ENCODE measurements at regions not wholly inside any gene's neighbourhood (a gene's known extent, or its start where the extent isn't known, plus 50 kb on each side); places are given as distances from the start of the nearest gene placed in this dataset.

DNA sequence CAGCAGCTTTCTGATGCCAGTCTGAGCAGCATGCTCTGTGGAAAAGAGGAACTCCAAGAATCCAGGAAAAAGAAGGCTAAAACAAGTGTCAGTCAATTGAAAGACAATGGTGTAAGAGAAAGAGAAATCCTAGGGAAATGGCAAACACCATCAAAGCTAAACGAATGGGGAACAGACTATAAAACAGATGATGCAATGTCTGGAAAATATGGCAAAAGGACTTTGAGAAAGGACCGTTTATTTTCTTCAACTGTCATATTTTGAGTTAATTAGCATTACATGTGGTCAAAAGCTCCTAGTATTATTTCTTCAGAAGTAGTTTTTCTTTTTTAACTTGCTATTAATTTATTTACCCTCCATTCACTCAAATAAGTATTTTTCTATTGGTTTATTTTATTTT is 465.2 kb downstream of the LRRC70 start:
- H3K4me3 ChIP-seq (IDR thresholded peaks at IDR 0.05; ENCODE audit: insufficient read depth, low read depth, low read length) = no peak overlapping the region
- H3K79me2 ChIP-seq (ENCODE audit: insufficient read depth, low read depth) = no peaks in the 10 kb centered on the region
- H3K27ac ChIP-seq = no peak overlapping the region
- no peak overlapping the region for H2AFZ ChIP-seq (ENCODE audit: low read depth)
- H3K27me3 ChIP-seq (ENCODE audit: insufficient read depth, low read depth) = no peaks in the 10 kb centered on the region
- H3K4me1 ChIP-seq (ENCODE audit: low read depth, poor library complexity, severe bottlenecking) = no peaks in the 10 kb centered on the region
- H3K36me3 ChIP-seq (ENCODE audit: insufficient read depth) = no peaks in the 10 kb centered on the region
- H3K4me2 ChIP-seq = no peak overlapping the region
- H3K9ac ChIP-seq = no peak overlapping the region
- TF ChIP-seq, protein P1, sequence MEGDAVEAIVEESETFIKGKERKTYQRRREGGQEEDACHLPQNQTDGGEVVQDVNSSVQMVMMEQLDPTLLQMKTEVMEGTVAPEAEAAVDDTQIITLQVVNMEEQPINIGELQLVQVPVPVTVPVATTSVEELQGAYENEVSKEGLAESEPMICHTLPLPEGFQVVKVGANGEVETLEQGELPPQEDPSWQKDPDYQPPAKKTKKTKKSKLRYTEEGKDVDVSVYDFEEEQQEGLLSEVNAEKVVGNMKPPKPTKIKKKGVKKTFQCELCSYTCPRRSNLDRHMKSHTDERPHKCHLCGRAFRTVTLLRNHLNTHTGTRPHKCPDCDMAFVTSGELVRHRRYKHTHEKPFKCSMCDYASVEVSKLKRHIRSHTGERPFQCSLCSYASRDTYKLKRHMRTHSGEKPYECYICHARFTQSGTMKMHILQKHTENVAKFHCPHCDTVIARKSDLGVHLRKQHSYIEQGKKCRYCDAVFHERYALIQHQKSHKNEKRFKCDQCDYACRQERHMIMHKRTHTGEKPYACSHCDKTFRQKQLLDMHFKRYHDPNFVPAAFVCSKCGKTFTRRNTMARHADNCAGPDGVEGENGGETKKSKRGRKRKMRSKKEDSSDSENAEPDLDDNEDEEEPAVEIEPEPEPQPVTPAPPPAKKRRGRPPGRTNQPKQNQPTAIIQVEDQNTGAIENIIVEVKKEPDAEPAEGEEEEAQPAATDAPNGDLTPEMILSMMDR (conservative IDR thresholded peaks at IDR 0.05; ENCODE audit: low read depth, low read length) = no peak
- no peaks in the 10 kb centered on the region for H4K20me1 ChIP-seq (ENCODE audit: insufficient read depth)

- H2AFZ ChIP-seq (ENCODE audit: low read depth) = no peak overlapping the region
- no peaks in the 10 kb centered on the region for H3K27me3 ChIP-seq (ENCODE audit: insufficient read depth, low read depth)
- H3K4me1 ChIP-seq (ENCODE audit: low read depth, poor library complexity, severe bottlenecking) = no peaks in the 10 kb centered on the region
- H4K20me1 ChIP-seq (ENCODE audit: insufficient read depth) = no peaks in the 10 kb centered on the region
- TF ChIP-seq, protein P1 (conservative IDR thresholded peaks at IDR 0.05; ENCODE audit: low read depth, low read length) = no peak
- H3K9ac ChIP-seq = no peak overlapping the region
- no peaks in the 10 kb centered on the region for H3K36me3 ChIP-seq (ENCODE audit: insufficient read depth)
- no peak overlapping the region for H3K4me3 ChIP-seq (IDR thresholded peaks at IDR 0.05; ENCODE audit: insufficient read depth, low read depth, low read length)
- no peak overlapping the region for H3K27ac ChIP-seq
- no peak overlapping the region for H3K4me2 ChIP-seq
- no peaks in the 10 kb centered on the region for H3K79me2 ChIP-seq (ENCODE audit: insufficient read depth, low read depth)
Observed at GRCh38 chr5:63032343-63032742, 453.7 kb downstream of the LRRC70 start.

DNA sequence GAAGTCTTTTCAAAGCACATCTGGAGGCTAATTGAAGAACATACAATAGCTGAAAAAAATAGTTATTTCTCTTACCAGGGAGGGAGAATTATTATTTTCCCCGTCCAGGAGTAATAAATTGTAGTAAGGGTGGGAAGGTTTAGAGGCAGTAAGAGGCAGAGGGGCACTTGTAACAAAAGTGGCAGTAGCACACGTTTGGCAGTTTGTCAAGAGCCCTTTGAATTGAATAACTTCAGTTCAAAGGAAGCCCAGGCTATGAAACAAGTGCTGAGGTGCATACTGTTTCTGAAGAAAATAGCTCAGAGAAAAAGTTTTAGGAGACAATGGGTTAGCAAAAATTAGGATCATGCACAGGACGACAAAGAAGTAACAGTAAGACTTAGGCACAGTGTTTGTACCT is 451.3 kb downstream of the LRRC70 start:
- peaks cover 12% of the 10 kb centered on the region for H3K4me1 ChIP-seq (ENCODE audit: low read depth, poor library complexity, severe bottlenecking)
- H3K79me2 ChIP-seq (ENCODE audit: insufficient read depth, low read depth) = no peaks in the 10 kb centered on the region
- no peak overlapping the region for H3K4me2 ChIP-seq
- H2AFZ ChIP-seq (ENCODE audit: low read depth) = no peak overlapping the region
- H4K20me1 ChIP-seq (ENCODE audit: insufficient read depth) = no peaks in the 10 kb centered on the region
- no peaks in the 10 kb centered on the region for H3K27me3 ChIP-seq (ENCODE audit: insufficient read depth, low read depth)
- H3K4me3 ChIP-seq (IDR thresholded peaks at IDR 0.05; ENCODE audit: insufficient read depth, low read depth, low read length) = no peak overlapping the region
- TF ChIP-seq, protein P1 (conservative IDR thresholded peaks at IDR 0.05; ENCODE audit: low read depth, low read length) = no peak
- no peak overlapping the region for H3K9ac ChIP-seq
- H3K27ac ChIP-seq = no peak overlapping the region
- no peaks in the 10 kb centered on the region for H3K36me3 ChIP-seq (ENCODE audit: insufficient read depth)

DNA sequence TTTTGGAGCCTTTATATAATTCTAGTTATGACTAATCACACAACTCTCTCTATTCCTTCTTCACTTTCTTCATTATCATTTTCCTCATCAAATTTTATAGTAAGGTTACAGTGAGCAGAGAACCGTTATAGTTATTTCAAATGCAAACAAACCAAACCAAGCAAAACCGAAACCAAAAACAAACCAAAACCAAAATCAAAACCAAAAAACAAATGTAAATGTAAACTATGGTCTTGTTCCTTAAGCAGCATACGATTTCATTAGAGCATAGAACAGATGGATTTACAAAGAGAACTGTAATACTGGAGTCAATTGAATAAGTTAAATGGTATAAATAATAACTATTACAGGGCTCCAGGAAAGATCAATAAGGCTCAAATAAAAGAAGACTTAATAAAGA is 447.1 kb downstream of the LRRC70 start:
- peaks cover 12% of the 10 kb centered on the region for H3K4me1 ChIP-seq (ENCODE audit: low read depth, poor library complexity, severe bottlenecking)
- H2AFZ ChIP-seq (ENCODE audit: low read depth) = peak overlapping the region; percentile 20
- no peaks in the 10 kb centered on the region for H3K27me3 ChIP-seq (ENCODE audit: insufficient read depth, low read depth)
- no peak overlapping the region for H3K4me3 ChIP-seq (IDR thresholded peaks at IDR 0.05; ENCODE audit: insufficient read depth, low read depth, low read length)
- TF ChIP-seq, protein P1 (conservative IDR thresholded peaks at IDR 0.05; ENCODE audit: low read depth, low read length) = no peak
- H3K9ac ChIP-seq = no peak overlapping the region
- H4K20me1 ChIP-seq (ENCODE audit: insufficient read depth) = no peaks in the 10 kb centered on the region
- H3K79me2 ChIP-seq (ENCODE audit: insufficient read depth, low read depth) = no peaks in the 10 kb centered on the region
- peak overlapping the region; percentile 39 for H3K4me2 ChIP-seq
- no peaks in the 10 kb centered on the region for H3K36me3 ChIP-seq (ENCODE audit: insufficient read depth)
- no peak overlapping the region for H3K27ac ChIP-seq
